GM21723 (cell line): ENCODE measurements at regions not wholly inside any gene's neighbourhood (a gene's known extent, or its start where the extent isn't known, plus 50 kb on each side); places are given as distances from the start of the nearest gene placed in this dataset.
"Not testable (repeated sequence)": the region's sequence is repeated elsewhere in the genome, so short reads cannot be mapped to it uniquely, and the experiment has no call there.

Experiments
- ATAC-seq: cut with Tn5 transposase; IDR thresholded peaks from one replicate; pipeline ENCODE4 v1.9.1; 2021; ENCODE audit warnings: mild to moderate bottlenecking, moderate library complexity; ENCODE audit not compliant: unreplicated experiment

DNA sequence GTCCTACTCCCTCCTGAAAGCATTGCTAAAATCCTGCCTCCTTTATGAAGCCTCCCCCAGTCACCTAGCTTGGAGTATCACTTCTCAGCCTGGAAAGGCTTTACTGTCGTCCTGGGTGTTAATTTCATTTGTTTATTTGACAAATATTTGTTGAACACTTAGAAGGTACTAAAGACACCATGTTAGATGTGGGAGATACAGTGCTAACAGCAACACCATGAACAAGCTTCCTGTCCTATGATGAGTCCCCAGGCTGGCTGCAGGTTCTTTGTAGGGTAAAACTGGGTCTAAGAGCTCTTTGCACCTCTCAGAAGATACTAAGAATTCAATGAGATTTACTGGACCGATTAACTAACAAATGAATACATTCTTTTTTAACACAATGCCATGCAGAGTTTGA lies 109.2 kb upstream of the TMEM170B start:
- peak; percentile 29 for ATAC-seq

DNA sequence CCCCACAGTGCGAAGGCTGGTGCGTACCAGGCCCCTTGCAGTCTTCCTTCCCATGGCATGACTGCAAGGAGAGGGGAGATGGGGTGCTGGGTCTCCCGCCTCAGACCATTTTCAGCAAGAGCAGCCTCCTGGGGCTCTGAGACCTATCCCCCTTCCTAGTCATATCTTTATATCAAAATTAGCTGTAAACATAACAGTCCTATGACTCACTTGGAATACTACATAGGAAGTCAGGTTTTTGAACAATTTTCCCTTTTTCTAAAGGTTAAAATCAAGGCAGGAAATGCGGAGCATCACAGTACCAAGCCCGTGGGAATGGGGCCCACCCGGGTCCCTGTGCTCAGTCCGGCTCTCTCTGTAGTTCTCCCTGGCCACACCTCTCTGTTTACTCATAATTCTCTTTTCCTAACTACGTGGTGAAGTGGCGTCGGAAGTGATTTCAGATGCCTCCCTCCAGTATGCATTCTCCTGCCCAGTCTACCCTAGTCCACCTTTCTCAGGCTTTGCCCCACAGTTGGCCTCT lies 109.8 kb upstream of the TMEM170B start:
- no peak for ATAC-seq

DNA sequence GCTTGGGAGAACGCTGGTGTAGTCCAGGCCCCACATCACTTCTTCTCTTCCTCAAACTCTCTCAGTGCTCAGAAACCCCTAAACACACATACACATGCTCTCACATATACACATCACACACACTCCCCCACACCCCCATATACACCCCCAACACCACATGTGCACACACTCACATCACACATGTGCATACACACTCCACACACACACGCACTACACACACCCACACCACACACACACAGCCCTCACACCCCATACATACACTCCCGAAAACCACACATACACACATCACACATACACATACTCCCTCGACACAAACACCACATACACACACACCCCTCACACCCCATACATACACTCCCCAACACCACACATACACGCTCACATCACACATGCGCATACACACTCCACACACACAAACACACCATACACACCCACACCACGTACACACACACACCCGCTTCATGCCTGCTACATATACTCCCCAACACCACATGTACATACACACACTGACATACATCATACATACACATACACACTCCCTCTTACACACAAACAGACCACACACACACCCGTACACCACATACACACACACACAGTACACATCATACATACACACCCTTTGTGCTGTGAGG lies 110.3 kb upstream of the TMEM170B start:
- ATAC-seq, result no peak

DNA sequence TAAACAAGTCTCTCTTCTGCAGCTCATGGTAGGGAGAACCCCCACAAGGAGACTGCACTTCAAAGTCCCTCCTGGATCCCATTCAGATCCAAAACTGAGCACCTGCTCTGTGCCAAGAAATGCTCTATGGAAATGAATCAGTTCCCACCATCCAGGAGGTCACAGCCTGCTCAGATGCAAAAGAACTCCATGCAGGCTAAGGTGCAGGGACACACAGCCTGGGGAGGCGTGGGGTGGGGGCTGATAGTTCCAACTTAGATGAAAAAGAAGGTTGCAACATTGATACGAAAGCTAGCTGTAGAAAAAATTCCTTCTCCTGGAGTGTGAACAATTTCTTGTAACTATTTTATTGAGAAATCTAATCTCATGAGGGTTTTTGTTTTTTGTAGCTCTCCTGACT lies 111.0 kb upstream of the TMEM170B start:
- no peak for ATAC-seq

DNA sequence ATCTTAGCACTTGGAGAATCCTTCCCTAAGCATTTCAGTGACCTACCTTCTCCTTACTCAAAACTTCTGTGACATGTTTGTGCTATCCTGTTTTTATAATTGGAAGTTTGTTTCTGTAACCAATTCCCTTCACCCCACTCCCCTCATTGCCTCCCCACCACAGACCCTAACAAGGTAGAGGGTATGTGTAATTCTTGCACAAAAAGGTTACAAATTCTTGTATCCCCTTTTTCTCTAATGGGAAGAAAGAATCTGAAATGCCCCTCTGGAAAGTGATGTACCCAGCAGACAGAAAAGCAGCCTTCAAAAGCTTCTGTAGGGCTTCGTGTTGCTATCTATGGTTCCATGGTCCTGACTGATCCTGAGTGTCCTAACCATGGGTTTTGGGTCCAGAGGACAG lies 111.7 kb upstream of the TMEM170B start:
- no peak for ATAC-seq

DNA sequence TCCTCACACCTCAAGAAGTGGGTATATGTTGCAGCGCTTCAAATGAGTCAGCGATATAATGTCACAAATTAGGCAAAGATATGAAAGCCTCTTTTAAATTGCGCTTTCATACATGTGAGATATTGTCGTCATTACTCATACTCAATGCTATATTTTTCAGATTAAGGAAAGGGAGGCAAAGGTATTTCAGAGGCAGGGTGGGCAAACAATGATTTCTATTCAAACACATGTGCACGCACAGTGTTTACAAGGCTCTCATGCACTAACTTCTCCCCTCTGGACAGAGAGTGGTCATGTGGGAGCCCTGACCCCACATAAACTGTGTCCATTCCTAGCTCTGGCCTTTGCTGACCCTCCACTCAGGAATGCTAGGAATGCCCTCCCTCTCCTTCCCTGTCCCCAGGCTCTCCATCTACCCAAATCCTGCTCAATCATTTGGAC lies 112.1 kb upstream of the TMEM170B start:
- no peak for ATAC-seq

DNA sequence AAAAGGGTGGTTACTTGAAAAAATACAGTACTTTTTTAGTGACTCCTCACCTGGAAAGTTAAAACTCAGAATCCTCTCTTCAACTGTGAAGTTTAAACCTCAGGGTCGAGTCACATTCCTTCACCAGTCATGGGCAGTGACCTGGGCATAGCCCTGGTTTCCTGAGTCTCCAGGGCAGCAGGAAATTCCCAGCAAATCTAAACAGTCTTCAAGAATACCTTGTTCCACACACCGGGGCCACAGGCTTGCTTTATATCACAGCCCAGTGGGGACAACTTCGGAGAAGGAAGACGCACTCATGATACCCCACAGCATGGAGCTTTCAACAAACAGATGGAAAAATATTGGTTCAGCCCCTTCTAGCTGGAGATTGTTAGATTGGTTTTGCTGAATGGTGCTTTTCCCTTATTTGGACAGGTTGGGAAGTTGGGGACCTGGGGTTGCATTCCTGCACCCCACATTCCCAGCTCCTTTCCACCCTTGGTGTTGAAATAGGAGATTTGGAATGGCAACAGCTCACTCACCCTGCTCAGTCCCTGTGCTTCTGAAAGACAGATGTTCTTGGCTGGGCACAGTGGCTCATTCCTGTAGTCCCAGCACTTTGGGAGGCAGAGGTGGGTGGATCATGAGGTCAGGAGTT lies 113.0 kb upstream of the TMEM170B start:
- no peak for ATAC-seq

DNA sequence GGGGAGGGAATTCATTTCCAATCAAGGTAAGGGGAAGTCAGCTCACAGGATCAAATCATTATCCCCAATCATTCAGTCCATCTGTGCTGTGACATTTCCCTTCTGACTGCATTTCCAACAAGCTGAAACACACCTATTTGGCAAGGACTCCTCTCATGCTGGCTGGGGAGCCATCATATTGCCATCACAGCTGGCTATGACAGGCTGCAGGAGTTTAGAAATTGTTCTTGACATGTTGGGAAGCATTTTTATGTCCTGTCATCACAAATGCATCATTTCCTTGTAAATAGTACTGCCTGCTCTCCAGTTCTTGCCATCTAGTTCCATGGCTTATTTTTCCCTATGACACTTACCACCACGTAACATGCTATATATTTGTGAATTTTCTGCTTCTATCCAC lies 113.9 kb upstream of the TMEM170B start:
- ATAC-seq, result no peak

DNA sequence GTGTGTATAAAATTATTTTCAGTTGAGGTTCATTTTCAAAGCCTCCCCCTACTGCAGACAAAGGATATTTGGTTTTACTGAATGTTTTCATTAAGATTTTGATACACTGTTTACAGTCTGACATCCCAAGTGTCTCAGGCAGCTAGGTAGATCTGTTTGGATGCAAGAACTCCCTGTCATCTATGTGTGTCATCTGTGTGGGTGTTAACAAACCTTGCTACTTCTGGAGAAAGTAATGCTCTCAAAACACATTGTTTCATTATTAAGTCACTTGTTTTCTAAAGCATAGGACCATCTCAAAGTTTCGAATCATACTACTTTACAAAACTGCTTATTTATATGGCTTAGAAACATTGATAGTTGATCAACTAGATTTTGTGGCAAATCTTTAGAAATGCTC lies 114.5 kb upstream of the TMEM170B start:
- no peak for ATAC-seq

DNA sequence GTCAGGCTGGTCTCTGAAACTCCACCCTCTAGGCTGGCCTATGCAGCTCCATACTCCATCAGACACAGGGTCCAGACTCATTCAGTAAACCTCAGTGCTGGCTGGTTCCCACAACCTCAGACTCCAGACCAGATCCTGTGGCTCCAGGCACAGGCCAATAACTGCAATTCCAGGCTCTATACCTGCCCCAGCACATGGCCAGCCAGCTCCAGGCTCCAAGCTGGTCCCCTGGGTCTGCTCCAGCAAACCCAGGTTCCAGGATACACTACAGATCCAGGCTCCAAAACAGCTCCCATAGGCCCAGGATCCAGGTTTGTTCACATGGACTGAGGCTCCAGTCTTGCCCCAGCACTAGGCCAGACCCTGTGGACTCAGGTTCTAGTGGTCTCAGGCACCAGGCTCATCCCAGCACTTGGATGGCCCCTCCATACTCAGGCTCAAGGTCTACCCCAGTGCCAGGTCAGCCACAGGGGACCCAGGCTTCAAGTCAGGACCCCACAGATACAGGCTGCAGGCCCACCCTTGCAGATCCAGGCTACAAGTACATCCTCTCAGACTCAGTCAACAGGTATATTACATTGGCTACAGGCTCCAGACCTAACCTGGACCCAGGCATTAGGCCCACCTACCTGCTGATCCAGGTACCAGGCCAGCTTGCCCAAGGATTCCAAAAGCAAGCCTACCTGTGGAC lies 117.6 kb upstream of the TMEM170B start:
- ATAC-seq, result no peak

DNA sequence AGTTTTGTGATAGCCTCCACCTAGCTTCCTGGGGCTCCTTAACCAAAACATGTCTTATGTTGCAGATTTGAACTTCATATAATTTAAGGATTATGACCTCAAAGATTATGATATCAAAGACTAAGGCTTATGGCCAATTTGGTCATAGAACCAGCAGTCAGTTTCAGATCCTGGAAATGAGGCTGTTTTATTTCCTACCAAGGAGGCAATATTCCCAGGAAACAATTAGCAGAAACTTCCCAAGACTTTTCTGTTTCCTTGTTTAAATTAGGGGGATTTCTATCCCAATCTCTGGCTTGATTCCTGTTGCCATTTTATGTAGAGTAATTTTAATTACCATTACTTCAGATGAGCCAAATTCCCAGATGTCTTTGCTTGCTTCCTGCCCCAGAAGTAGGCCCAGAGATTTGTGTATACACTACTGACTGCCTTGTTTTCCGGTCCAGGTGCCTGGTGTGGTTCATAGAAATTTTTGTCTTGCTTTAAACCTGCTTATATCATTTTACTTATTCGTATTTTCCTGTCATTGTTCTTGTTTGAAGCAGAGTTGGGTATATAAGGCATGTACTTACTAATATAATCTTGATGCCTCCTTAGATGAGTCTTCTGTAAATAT lies 119.2 kb upstream of the TMEM170B start:
- no peak for ATAC-seq

DNA sequence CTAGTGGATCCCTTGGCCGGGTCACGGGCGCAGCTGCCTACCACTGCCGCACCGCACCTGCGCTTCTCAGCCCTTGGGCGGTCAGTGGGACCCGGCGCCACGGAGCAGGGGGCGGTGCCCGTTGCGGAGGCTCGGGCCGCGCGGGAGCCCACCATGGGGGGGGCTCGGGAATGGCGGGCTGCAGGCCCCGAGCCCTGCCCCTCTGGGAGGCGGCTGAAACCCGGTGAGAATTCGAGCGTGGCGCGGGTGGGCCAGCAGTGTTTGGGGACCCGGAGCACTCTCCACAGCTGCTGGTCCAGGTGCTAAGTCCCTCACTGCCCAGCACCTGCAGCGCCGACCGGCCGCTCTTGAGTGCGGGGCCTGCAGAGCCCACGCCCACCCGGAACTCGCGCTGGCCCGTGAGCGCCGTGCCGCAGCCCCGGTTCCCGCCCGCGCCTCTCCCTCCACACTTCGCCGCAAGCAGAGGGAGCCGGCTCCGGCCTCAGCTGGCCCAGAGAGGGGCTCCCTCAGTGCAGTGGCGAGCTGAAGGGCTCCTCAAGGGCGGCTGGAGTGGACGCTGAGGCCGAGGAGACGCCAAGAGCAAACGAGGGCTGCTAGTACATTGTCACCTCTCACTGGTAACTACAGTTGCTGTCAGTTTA lies 120.5 kb upstream of the TMEM170B start:
- no peak for ATAC-seq

DNA sequence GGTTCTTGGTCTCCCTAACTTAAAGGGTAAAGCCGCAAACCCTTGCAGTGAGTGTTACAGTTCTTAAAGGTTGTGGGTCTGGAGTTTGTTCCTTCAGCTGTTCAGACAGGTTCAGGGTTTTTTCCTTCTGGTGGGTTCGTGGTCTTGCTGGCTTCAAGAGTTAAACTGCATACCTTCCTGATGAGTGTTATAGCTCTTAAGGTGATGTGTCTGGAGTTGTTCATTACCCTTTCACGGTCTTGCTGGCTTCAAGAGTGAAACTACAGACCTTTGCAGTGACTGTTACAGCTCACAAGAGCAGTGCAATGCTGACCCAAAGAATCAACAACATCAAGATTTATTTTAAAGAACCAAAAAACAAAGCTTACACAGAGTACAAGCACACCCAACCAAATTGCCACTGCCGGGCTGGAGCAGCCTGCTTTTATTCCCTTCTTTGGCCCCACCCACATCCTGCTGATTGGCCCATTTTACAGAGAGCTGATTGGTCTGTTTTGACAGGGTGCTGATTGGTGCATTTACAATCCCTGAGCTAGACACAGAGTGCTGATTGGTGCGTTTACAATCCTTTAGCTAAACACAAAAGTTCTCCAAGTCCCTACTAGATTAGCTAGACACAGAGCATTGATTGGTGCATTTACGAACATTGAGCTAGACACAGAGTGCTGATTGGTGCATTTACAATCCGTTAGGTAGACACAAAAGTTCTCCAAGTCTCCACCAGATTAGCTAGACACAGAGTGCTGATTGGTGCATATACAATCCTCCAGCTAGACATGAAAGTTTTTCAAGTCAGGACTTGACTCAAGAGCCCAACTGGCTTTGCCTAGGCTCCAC lies 121.2 kb upstream of the TMEM170B start:
- ATAC-seq, result not testable (repeated sequence)

DNA sequence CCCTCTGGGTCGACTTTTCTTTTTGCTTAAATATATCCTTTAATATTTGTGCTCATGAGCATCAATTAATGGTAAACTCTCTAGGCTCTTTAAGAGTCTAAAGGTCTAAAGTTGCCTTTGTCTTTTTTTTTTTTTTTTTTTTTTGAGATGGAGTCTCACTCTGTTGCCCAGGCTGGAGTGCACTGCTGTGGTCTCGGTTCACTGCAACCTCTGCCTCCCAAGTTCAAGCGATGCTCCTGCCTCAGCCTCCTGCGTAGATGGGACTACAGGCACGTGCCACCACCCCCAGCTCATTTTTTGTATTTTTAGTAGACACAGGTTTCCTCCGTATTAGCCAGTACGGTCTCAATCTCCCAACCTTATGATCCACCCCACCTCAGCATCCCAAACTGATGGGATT lies 122.0 kb upstream of the TMEM170B start:
- ATAC-seq, result no peak

DNA sequence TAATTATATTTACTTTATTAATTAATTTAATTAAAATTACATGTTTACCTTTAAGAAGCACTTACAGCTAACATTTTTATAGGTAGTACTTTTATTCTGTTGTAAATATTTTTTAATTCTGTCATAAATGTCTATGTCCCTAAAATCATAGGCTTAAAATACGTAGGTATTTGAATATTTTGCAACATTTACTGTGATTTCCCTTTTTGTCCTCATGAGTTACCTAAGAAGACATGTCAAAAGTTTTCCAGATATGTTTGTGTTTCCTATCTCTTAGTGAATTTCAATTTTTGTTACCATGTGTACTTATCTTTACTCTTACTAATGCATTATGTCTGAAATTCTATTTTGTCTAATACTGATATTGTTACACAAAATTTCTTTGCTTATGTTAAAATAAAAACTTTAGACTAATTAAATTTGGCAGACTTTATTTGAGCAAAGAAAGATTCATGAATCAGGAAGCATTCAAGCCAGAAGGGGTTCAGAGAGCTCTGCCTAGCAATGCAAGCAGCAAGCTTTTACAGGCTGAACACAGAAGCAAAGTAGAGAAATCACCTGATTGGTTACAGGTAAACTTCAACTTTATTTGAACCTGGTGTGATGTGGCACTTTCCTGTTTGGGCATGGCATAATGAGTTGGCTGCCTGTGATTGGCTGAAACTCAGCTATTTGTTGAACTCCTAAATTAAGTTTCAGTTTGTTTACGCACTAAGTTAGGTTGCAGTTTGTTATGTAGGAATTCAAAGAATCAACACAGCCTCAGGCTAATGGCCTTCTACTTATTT lies 123.2 kb upstream of the TMEM170B start:
- ATAC-seq, result peak; percentile 45

DNA sequence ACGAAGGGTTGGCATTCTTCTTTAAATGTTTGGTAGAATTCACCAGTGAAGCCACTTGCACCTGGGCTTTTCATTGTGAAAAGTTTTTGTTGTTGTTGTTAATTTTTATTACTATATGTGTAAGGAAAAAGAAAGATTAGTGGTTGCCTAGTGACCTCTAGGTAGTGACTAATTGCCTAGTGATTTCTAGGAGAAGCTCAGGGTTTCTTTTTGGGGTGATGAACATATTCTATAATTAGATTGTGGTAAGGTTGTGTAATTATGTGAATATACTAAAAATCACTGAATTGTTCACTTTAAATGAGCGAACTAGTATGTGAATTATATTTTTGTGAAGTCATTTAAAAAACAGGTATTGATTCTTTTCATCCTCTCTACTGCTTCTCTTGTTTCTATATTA lies 123.8 kb upstream of the TMEM170B start:
- ATAC-seq, result no peak

DNA sequence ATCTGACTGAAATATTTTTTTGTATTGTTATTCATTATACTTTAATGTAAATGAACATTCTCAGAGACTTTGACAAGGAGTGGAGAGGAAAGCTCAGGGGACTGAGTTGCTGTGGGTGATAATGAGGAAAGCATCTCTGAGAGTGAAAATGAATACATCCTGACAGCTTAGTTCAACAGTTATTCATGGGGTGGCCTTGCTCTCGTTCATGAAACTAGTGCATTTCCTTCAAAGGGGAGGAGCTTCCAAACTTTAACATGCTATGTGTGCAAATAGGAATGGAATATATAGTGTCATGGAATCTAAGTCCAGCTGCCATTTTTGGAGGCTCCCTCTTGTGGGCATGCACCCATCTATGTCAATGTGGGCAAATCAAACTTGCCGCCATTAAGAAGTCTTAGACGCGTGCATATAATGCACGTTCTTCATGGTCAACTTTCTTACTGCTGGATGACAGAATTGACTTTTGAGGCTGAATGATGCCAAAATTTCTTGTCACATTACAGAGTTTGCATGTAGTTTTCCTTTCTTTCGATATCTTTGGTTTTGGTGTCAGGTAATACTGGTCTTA lies 124.3 kb upstream of the TMEM170B start:
- no peak for ATAC-seq

DNA sequence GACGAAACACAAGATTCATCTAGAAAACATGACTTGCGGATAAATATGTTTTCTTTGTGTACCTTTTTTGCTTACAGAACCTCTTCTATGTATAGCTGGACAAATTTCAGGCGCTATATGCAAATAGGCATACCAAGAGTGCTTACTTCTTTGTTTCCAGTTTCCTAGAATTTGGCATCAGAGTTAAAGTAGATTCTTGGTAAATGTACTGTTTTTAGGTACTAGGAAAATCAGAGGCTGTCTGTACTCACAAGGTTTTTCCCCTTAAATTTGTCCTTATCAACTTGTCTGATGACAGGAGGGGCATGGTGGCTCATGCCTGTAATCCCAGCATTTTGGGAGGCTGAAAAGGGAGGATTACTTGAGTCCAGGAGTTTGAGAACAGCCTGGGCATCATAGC lies 124.9 kb upstream of the TMEM170B start:
- no peak for ATAC-seq

DNA sequence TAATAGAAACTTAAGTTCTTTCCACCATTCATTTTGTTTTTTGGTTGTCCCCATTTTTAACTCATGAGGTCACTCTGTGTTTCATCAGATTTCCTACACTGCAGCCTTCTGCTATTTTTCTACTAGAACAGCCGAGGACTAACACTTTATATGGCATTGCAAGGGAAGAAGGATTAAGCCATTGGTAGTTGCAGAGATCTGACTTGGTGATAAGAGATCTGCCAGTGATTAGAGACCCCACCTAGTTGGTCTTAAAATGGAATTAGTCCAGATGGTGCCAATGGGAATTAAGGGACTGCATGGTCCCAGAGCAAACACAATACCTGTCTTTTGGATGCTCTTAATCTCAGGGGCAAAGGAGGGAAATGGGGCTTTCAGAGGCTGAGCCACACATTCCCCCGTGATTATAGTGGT lies 125.5 kb upstream of the TMEM170B start:
- ATAC-seq, result no peak
